ENCODE measurements at regions not wholly inside any gene's neighbourhood (a gene's known extent, or its start where the extent isn't known, plus 50 kb on each side); places are given as distances from the start of the nearest gene placed in this dataset.
A peak's percentile ranks its signal among the peaks of the same experiment; 100 is the strongest.

DNA sequence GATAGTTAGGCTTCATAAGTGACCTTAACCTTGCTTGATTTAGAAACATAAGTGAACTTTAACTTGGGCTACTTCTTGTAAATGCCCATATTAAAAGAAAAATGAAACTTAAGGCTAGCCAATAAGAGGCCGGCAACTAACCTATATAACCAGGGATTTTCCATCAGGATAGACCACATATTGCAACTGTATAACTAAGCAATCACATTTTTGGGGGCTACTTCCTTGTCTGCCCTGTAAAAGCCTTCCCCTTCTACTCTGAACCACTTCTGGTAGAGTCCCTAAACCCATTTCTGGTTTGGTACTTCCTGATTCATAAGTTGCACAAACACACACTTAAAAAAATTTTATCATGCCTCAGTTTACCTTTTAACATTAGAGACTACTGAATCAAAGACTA, 150.9 kb upstream of the UBE2E2 start (continued):
- TF ChIP-seq ZNF274 (IDR thresholded peaks at IDR 0.05; ENCODE audit: low read depth, low read length): no peak
- no peak for TF ChIP-seq RAD21 (IDR thresholded peaks at IDR 0.05; ENCODE audit: low read depth)

DNA sequence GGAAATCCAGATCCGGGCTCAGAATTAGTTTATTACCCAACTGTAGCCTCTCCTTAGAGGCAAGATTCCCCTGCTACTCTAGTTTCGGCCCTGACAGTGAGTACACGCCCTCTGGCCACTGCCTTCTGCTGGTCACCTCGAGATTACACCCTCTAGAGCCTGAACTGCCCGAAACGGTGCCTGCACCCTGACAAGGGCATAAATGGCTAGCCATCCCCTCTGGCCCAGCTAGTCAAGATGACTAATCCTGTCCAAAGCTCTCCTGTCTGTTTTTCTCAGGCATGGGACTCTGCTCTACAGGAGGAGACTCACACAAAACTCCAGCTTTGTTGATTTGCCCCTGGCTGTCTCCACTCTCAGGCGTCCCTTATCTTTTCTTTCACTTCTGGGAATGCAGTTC, 150.5 kb upstream of the UBE2E2 start:
- no peak overlapping the region for H3K4me2 ChIP-seq (ENCODE audit: low read length)
- H2AFZ ChIP-seq (ENCODE audit: low read depth, low read length, poor library complexity, severe bottlenecking): no peak overlapping the region
- no peak overlapping the region for H3K27ac ChIP-seq (ENCODE audit: low read depth, low read length)
- H3K4me3 ChIP-seq (replicated peaks in 1 of 2; ENCODE audit: low read depth in 1 of 2, low read length in 2 of 2): no peak overlapping the region
- no TSS peak for BruUV-seq (replicated peaks)
- no peaks in the 10 kb centered on the region for H4K20me1 ChIP-seq (ENCODE audit: insufficient read depth)
- TF ChIP-seq, protein P1, sequence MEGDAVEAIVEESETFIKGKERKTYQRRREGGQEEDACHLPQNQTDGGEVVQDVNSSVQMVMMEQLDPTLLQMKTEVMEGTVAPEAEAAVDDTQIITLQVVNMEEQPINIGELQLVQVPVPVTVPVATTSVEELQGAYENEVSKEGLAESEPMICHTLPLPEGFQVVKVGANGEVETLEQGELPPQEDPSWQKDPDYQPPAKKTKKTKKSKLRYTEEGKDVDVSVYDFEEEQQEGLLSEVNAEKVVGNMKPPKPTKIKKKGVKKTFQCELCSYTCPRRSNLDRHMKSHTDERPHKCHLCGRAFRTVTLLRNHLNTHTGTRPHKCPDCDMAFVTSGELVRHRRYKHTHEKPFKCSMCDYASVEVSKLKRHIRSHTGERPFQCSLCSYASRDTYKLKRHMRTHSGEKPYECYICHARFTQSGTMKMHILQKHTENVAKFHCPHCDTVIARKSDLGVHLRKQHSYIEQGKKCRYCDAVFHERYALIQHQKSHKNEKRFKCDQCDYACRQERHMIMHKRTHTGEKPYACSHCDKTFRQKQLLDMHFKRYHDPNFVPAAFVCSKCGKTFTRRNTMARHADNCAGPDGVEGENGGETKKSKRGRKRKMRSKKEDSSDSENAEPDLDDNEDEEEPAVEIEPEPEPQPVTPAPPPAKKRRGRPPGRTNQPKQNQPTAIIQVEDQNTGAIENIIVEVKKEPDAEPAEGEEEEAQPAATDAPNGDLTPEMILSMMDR (IDR thresholded peaks at IDR 0.05 in 2 of 3, conservative IDR thresholded peaks at IDR 0.05 in 1 of 3; ENCODE audit: borderline replicate concordance in 1 of 3, insufficient read depth in 1 of 3, low read depth in 2 of 3, low read length in 2 of 3): peak in 2 of 3 experiments; percentile 26 to 34; a peak in 3 of 6 replicates
- TF ChIP-seq ELF1 (IDR thresholded peaks at IDR 0.05; ENCODE audit: borderline replicate concordance, low read depth): no peak
- ATAC-seq (peak; percentile 72), DNase-seq (ENCODE audit: low read depth, low spot score) (peak; percentile 1)
- ChIA-PET POLR2A (no interaction called here), RAD21 (ENCODE audit: low non-redundant PET in 1 of 2, low total read pairs in 2 of 2, uncharacterized antibody in 2 of 2, unreplicated experiment in 2 of 2) (no interaction called here), CTCF (no interaction called here)
- H3K4me1 ChIP-seq (ENCODE audit: control insufficient read depth in 1 of 2, insufficient read depth in 2 of 2, low read length in 2 of 2): no peaks in the 10 kb centered on the region
- H3K9ac ChIP-seq (ENCODE audit: low read length): no peak overlapping the region
- no peaks in the 10 kb centered on the region for H3K9me2 ChIP-seq (ENCODE audit: insufficient read depth)
- intact Hi-C loops (cut with micrococcal nuclease): no loop called here
- H3K79me2 ChIP-seq (ENCODE audit: insufficient read depth, low read length): no peaks in the 10 kb centered on the region
- H3K36me3 ChIP-seq (ENCODE audit: control insufficient read depth in 1 of 2, insufficient read depth in 2 of 2, low read length in 2 of 2): no peaks in the 10 kb centered on the region
- H3K9me3 ChIP-seq (ENCODE audit: control insufficient read depth in 1 of 2, insufficient read depth in 1 of 2, low read depth in 1 of 2, low read length in 2 of 2): no peaks in the 10 kb centered on the region
- no peaks in the 10 kb centered on the region for H3K27me3 ChIP-seq (ENCODE audit: insufficient read depth, low read length)

DNA sequence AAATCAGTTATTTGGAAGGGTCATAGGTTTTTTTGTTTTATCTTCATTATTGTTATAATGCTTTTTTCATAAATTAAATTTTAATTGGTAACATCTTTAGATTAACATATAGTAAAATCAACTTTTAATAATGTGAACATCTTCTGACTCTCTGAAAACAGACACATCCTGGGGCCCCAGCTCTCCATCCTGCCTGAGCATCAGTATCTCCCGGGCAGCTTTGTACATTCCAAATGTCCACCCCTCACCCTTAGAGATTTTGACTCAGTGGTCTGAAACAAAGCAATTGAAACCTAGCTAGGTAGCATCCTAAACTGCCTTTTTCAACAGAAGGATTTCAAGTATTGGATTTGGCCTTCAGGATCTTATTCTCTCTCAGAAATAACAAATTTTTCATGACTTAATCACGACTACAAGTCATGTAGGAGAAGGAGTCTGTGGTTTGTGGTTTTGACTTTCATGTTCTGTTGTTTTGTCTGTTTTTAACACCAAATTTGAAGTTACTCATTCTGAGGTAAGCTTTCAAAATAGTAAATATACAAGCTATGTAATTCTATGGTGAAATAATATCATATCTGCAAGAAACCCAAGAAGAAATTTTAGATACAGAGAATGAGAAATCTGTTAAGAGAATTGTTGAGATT, 147.3 kb upstream of the UBE2E2 start:
- intact Hi-C loops (cut with micrococcal nuclease): no loop called here
- Histone ChIP-seq H3K4me3 (replicated peaks in 1 of 2; ENCODE audit: low read depth in 1 of 2, low read length in 2 of 2) (no peak overlapping the region), H3K9ac (ENCODE audit: low read length) (no peak overlapping the region), H3K27ac (ENCODE audit: low read depth, low read length) (no peak overlapping the region), H3K4me2 (ENCODE audit: low read length) (no peak overlapping the region), H3K4me1 (ENCODE audit: control insufficient read depth in 1 of 2, insufficient read depth in 2 of 2, low read length in 2 of 2) (no peaks in the 10 kb centered on the region), H3K9me2 (ENCODE audit: insufficient read depth) (no peaks in the 10 kb centered on the region), H3K36me3 (ENCODE audit: control insufficient read depth in 1 of 2, insufficient read depth in 2 of 2, low read length in 2 of 2) (no peaks in the 10 kb centered on the region), H3K9me3 (ENCODE audit: control insufficient read depth in 1 of 2, insufficient read depth in 1 of 2, low read depth in 1 of 2, low read length in 2 of 2) (no peaks in the 10 kb centered on the region), H3K27me3 (ENCODE audit: insufficient read depth, low read length) (no peaks in the 10 kb centered on the region), H2AFZ (ENCODE audit: low read depth, low read length, poor library complexity, severe bottlenecking) (no peak overlapping the region), H4K20me1 (ENCODE audit: insufficient read depth) (no peaks in the 10 kb centered on the region), H3K79me2 (ENCODE audit: insufficient read depth, low read length) (no peaks in the 10 kb centered on the region)
- BruUV-seq (replicated peaks): no TSS peak
- ChIA-PET CTCF (no interaction called here), POLR2A (no interaction called here), RAD21 (ENCODE audit: low non-redundant PET in 1 of 2, low total read pairs in 2 of 2, uncharacterized antibody in 2 of 2, unreplicated experiment in 2 of 2) (no interaction called here)
- TF ChIP-seq SRF (IDR thresholded peaks at IDR 0.05; ENCODE audit: low read depth): no peak
- TF ChIP-seq JUND (IDR thresholded peaks at IDR 0.05): no peak
- TF ChIP-seq TCF7L2 (IDR thresholded peaks at IDR 0.05; ENCODE audit: borderline replicate concordance, extremely low read depth, insufficient read depth, insufficient read length): no peak
- TF ChIP-seq SIN3A (IDR thresholded peaks at IDR 0.05; ENCODE audit: low read depth): no peak
- TF ChIP-seq EZH2 (IDR thresholded peaks at IDR 0.05): no peak
- TF ChIP-seq, protein P2, sequence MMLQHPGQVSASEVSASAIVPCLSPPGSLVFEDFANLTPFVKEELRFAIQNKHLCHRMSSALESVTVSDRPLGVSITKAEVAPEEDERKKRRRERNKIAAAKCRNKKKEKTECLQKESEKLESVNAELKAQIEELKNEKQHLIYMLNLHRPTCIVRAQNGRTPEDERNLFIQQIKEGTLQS (IDR thresholded peaks at IDR 0.05): no peak
- TF ChIP-seq ZNF274 (IDR thresholded peaks at IDR 0.05; ENCODE audit: low read depth, low read length): no peak
- TF ChIP-seq FOSL1 (IDR thresholded peaks at IDR 0.05; ENCODE audit: low read depth): no peak
- TF ChIP-seq, protein P1 (IDR thresholded peaks at IDR 0.05 in 2 of 3, conservative IDR thresholded peaks at IDR 0.05 in 1 of 3; ENCODE audit: borderline replicate concordance in 1 of 3, insufficient read depth in 1 of 3, low read depth in 2 of 3, low read length in 2 of 3): no peak
- TF ChIP-seq SP1 (IDR thresholded peaks at IDR 0.05; ENCODE audit: low read depth): no peak
- ATAC-seq (no peak), DNase-seq (ENCODE audit: low read depth, low spot score) (no peak)
